ENCODE measurements at regions not wholly inside any gene's neighbourhood (a gene's known extent, or its start where the extent isn't known, plus 50 kb on each side); places are given as distances from the start of the nearest gene placed in this dataset.
"Not testable (repeated sequence)": the region's sequence is repeated elsewhere in the genome, so short reads cannot be mapped to it uniquely, and the experiment has no call there.

GRCh38 chr10:25076506-25077177 lies 60.2 kb downstream of the THNSL1 start:
- no peak for FAIRE-seq

GRCh38 chr10:25078658-25079431 lies 62.4 kb downstream of the THNSL1 start:
- no peak for FAIRE-seq

DNA sequence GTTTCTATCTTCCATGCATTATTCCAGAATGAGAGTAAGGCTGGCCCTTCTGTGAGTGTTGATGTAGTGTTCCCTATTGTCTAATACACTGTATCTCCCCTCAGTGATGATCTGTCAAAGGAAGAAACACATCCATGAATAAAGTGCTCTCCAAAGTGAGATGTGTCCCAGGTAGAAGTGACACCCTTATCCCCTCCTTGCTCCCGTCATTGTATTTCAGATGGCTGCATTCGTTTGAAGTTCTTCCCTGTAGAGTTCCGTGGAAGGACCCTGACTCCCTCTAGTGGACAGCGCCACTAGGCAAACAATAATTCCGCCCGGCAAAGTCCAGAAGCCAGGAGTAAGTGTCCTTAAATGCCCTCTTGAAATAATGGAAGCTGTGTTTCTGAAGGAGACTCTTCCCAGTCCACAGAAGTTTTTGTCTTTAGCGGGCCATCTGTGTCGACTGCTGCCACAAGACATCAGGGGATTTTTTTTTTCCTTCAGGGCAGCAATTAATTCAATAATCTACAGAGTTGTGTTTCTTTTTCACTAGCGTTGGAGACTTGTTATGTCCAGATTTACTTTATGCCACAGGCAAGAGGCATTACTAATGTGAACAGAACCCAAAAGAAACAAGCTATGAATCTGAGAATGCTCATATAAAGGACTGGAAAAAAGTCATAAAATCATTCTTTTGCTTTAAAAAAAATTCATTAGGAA lies 64.6 kb downstream of the THNSL1 start:
- peak; percentile 78 for FAIRE-seq

DNA sequence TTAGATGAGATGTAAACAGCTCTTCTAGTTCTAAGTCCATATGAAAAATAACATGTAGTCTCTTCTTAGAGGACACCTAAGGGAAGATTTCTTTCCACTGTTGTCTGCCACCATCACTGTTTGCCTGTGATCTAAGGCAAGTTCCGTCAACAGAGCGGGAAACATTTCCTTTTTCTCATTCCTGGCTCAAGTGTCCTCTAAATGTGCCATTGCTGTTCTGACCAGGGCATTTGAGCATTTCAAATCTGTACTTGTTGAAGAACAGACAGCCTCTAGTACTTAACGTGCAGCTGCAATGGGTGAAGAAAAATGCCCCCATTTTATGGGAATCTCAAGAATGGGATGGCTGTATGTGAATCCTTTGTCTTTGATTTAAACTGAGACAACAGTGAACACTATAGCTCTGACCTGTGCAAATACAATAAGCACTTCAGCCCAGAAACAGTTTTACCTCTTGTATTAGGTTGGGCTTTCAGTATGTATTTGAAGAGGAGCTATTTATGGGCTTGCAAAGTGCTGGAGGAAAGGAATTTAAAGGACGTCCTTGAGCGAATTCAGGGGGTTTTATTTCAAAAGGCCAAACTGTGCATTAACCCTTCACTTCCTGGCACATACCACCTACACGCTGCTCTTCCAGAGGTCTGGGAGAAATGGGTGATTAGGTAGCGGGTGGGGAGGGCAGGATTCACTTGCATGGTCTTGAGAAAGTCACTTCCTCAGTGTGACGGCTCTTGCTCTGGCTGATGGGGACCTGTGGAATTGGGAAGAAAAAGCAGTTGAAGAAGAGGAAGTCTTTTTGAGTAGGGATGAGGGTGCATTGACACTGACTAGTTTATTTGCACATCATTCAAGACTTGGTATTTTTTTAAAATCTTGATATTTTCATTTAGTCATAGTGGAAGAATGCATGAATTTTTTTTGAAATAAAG lies 66.1 kb downstream of the THNSL1 start:
- no peak for FAIRE-seq

- FAIRE-seq: no peak
Measured at GRCh38 chr10:25083546-25084111, 67.2 kb downstream of the THNSL1 start.

DNA sequence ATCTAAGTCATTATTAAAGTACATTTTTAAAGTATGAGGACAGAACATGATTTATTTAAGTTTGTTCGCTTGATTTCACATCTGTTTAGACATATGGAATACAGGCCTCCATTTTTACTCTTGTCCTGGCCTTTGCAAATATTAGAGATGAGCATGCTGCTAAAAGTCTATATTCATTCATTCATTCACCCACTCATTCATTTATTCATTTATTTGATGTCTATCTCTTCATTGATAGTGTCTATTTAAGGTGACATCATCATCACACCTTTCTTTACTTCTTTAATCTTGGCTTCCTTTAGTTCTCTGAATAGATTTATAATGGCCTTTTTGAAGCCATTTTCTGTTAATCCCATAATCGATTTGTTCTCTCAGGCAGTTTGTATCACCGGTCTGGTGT lies 68.0 kb downstream of the THNSL1 start:
- FAIRE-seq: no peak

DNA sequence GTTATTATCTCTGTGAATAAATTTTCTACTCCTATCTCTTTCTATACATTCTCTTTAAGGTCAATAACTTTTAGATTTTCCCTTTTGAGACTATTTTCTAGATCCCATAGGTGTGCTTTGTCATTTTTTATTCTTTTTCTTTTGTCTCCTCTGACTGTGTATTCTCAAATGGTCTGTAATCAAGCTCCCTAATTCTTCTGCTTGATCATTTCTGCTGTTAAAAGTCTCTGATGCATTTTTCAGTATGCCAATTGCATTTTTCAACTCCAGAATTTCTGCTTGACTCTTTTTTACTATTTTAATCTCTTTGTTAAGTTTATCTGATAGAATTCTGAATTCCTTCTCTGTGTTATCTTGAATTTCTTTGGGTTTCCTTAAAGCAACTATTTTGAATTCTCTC lies 78.2 kb downstream of the THNSL1 start:
- no peak for FAIRE-seq

DNA sequence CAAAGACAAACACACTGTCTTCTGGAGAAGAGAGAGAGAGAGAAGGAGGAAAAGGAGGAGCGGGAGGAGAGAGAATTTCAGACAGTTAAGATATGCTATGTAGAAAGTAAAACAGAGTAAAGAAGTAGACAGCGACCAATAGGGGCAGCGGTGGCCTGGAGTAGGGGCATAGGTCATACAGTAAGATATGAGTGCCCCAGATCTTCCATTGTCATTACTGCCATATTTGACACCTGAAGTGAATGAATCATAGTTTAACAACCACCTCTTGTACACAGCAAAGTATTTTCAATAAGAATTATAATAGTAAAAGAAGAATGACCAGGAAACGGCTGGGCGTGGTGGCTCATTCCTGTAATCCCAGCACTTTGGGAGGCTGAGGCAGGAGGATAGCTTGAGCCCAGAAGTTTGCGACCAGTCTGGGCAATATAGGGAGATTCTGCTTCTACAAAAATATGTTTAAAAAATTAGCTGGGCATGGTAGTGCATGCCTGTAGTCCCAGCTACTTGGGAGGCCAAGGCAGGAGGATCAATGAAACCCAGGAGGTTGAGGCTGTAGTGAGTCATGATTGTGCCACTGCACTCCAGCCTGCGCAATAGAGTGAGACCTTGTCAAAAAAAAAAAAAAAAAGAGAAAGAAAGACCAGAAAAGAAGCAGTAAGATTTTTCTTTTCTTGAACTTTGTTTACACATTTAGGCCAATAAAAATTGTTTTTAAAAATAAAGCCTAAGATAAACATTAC lies 77.0 kb upstream of the GPR158 start:
- peak; percentile 65 for FAIRE-seq

DNA sequence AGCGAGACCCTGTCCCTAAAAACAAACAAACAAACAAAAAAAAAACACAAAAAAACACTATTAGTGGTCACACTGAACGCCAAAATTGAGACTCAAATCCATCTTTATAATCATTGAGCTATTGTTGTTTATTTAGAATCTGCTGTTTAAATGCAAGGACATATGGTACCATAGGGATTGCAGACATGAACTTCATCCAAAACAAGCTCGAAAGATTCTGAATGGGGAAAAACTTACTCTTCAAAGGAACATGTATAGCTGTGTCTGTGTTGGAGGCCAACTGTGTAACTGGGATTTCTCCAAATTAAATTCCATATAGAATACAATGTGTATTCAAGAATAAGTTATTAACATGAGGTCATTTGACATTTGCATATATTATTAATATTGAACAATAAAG lies 74.7 kb upstream of the GPR158 start:
- no peak for FAIRE-seq

- no peak for FAIRE-seq
Measured at GRCh38 chr10:25101461-25102146, 73.2 kb upstream of the GPR158 start.

DNA sequence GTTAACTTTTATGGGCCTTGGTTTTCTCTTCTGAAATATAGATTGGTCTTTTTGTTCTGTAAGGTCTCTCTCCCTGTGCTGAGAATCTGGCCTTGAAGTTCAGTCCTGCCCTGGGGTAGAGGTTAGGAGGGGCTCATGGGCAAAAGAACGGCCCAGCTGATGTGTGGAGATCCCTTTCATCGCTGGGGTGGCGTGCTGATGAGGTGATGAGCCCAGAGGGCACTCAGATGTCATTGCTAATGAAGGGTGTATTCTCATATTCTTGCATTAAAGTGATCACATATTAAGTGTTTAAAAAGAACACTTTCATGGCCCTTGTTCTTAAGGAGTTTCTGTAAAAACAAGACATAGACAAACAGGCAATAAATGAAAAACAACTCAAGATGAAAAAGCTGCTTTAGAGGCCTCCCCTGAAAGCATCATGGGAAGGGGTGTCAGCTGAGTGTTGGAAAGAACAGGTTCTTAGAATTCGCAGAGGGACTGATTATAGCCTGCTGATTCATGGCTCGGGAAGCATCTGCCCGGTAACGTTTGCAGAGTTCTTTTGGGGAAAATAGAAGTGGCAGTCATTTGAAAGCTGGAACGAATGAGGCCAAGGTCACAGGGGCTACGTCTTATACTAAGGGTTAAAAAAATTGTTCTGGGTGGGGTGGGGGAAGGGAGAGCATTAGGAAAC lies 72.5 kb upstream of the GPR158 start:
- FAIRE-seq: no peak

DNA sequence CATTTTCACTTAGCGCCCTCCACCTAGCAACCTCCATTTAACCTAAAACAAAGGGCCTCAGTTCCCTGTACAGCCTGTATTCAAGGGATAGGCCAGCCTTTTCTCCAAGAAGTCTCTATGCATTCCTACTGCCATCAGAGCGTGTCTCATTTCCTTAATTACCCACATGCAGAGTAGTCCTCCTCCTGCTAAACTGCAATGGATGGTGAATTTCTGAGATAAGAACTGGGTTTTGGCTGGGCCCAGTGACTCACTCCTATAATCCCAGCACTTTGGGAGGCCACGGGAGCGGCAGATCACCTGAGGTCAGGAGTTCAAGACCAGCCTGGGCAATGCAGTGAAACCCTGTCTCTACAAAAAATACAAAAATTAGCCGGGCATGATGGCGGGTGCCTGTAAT lies 71.1 kb upstream of the GPR158 start:
- no peak for FAIRE-seq

DNA sequence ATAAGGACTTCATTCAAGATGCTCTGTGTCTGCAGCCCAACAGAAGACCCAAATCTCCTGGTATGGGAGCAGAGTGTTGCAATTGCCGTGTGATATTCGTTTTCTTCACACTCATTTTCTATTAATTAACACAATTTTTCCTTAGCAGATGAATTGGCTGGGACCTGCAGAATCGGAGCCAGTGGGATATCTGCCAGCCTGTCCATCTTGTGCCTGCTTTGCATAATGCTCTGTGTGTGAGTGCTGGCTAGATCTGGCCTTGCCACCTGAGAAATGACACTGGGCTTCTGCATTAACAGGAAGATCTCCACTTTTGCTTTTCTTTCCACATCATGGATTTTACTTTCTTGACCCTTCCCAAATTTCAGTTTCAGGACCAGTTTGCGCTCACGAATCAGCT lies 70.4 kb upstream of the GPR158 start:
- FAIRE-seq: no peak

GRCh38 chr10:25105262-25105661 lies 69.5 kb upstream of the GPR158 start:
- no peak for FAIRE-seq

GRCh38 chr10:25105743-25106260 lies 69.0 kb upstream of the GPR158 start:
- FAIRE-seq: no peak

GRCh38 chr10:25107756-25108155 lies 67.0 kb upstream of the GPR158 start:
- no peak for FAIRE-seq

DNA sequence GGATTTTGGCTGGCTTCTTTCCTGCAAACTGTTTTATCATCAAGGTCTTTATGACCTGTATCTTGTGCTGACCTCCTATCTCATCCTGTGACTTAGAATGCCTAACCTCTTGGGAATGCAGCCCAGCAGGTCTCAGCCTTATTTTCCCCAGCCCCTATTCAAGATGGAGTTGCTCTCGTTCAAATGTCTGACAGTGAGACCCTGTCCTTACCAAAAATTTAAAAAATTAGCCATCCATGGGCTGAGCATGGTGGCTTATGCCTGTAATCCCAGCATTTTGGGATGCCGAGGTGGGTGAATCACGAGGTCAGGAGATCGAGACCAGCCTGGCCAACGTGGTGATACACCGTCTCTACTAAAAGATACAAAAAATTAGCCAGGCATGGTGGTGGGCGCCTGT lies 64.9 kb upstream of the GPR158 start:
- not testable (repeated sequence) for FAIRE-seq

DNA sequence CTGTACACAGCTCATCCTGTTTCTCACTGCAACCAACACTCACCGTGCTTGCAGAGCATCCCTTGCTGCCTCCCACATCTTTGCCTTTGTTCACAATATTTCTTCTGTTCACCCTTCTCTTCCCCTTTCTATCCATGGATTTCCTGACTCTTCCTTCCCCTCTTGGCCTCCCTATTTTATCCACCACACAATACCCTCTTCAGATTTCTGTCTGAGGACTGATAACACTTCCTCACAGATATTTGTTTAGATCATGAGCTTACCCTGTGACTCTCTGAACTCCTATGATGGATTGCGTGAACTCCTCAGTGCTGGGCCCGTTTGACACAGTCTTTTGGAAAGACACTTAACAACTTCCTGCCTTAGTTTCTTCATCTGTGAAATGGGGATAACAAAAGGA lies 62.8 kb upstream of the GPR158 start:
- FAIRE-seq: no peak

DNA sequence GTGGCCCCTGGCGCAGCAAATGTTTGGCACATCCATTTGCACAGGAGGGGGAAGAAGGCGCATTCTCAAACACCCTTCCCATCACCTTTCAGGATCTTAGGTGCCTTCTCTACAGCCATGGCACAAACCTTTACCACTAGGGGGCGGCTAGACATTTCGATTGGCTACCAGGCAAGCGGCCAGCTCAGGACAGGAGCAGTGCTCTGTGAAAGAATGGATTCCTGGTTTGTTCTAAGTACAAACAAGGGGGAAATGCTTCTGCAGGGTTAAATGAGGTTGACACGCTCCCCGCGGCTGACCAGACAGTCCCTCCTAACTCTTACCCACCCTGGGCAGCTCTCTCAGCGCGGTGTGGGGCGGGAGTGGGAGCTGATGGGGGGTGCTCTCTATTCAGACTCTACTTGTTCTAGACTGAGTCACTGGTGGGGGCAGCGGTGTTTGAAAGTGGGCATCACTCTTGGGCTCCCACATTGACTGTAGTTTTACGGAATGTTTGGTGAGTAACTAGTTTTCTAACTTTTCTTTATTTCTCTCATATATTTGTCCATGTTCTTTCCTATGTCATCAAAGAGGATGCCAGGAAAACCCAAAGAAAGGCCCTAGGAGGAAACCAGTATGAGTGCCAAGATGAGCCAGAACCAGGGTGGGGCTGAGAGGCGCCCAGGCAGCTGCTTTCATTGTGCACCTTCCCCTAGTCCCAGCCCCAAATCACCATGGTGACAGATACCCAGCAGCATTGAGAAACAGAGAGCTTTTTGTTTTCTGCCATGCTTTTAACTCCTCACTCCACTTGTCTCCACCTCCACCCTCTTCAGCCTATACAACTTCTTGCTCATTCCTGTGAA lies 61.4 kb upstream of the GPR158 start:
- no peak for FAIRE-seq

Measured in endometrium (tissue), 2 donors.